Mesenchymal stem cell (in vitro differentiated cells and primary cell): ENCODE measurements at regions not wholly inside any gene's neighbourhood (a gene's known extent, or its start where the extent isn't known, plus 50 kb on each side); places are given as distances from the start of the nearest gene placed in this dataset.

Source experiments
- DNase-seq: peaks from one replicate; pipeline ENCODE4 v3.0.0-alpha.2; 2013
- H2AFZ ChIP-seq: one replicate; pipeline ENCODE4 v1.6.1; 2013; ENCODE audit warnings: low read depth, mild to moderate bottlenecking, control low read depth, inconsistent platforms, low read length, moderate library complexity
- H2AK5ac ChIP-seq: 2 replicates; pipeline ENCODE4 v1.6.1; 2013; ENCODE audit warnings: low read length, moderate library complexity, mild to moderate bottlenecking, inconsistent platforms; ENCODE audit not compliant: severe bottlenecking
- H2BK120ac ChIP-seq: one replicate; pipeline ENCODE4 v1.6.1; 2013; ENCODE audit warnings: low read depth, mild to moderate bottlenecking, inconsistent platforms, low read length, moderate library complexity
- H2BK12ac ChIP-seq, 2 experiments: one replicate each; pipeline ENCODE4 v1.6.1; 2013; ENCODE audit warnings: inconsistent platforms in 2 of 2, low read length in 2 of 2, mild to moderate bottlenecking in 2 of 2, moderate library complexity in 2 of 2, control low read depth in 1 of 2
- H2BK15ac ChIP-seq: one replicate; pipeline ENCODE4 v1.6.1; 2013; ENCODE audit warnings: mild to moderate bottlenecking, low read depth, inconsistent platforms; ENCODE audit not compliant: poor library complexity, severe bottlenecking
- H2BK5ac ChIP-seq: 2 replicates; pipeline ENCODE4 v1.6.1; 2013; ENCODE audit warnings: low read depth, mild to moderate bottlenecking, low read length, control low read depth, inconsistent platforms; ENCODE audit not compliant: poor library complexity, severe bottlenecking
- H3K14ac ChIP-seq, 2 experiments: one replicate each; pipeline ENCODE4 v1.6.1; 2013; ENCODE audit warnings: inconsistent platforms in 2 of 2, low read length in 2 of 2, control low read depth in 1 of 2, mild to moderate bottlenecking in 1 of 2, moderate library complexity in 1 of 2
- H3K18ac ChIP-seq, 2 experiments: one replicate each; pipeline ENCODE4 v1.6.1; 2013; ENCODE audit warnings: inconsistent platforms in 2 of 2, low read length in 2 of 2, control low read depth in 1 of 2, low read depth in 1 of 2, mild to moderate bottlenecking in 1 of 2
- H3K23ac ChIP-seq, 2 experiments: one replicate each; pipeline ENCODE4 v1.6.1; 2013; ENCODE audit warnings: inconsistent platforms in 2 of 2, low read length in 2 of 2, mild to moderate bottlenecking in 2 of 2, moderate library complexity in 2 of 2, control low read depth in 1 of 2
- H3K27ac ChIP-seq: 2 replicates; pipeline ENCODE4 v1.5.1; 2013; ENCODE audit warnings: mild to moderate bottlenecking, moderate library complexity, low read length, control low read depth, inconsistent platforms; ENCODE audit not compliant: poor library complexity, severe bottlenecking
- H3K27me3 ChIP-seq, 2 experiments: 2 replicates each; pipeline versions ENCODE4 v1.6.1 to v1.7.0; 2013; ENCODE audit warnings: low read length in 2 of 2, mild to moderate bottlenecking in 2 of 2, moderate library complexity in 2 of 2, control low read depth in 1 of 2, inconsistent platforms in 1 of 2; ENCODE audit not compliant: control insufficient read depth in 1 of 2, insufficient read depth in 1 of 2
- H3K36me3 ChIP-seq, 2 experiments: 2 replicates each; pipeline versions ENCODE4 v1.6.1 to v1.7.0; 2013; ENCODE audit warnings: low read length in 2 of 2, control low read depth in 1 of 2, inconsistent platforms in 1 of 2, low read depth in 1 of 2, mild to moderate bottlenecking in 1 of 2; ENCODE audit not compliant: insufficient read depth in 2 of 2, control insufficient read depth in 1 of 2
- H3K4ac ChIP-seq, 2 experiments: one replicate each; pipeline ENCODE4 v1.6.1; 2013; ENCODE audit warnings: inconsistent platforms in 2 of 2, low read length in 2 of 2, mild to moderate bottlenecking in 2 of 2, moderate library complexity in 2 of 2, control low read depth in 1 of 2, low read depth in 1 of 2
- H3K4me1 ChIP-seq: 2 replicates; pipeline ENCODE4 v1.6.1; 2013; ENCODE audit warnings: low read depth, low read length, control low read depth; ENCODE audit not compliant: control insufficient read depth, insufficient read depth
- H3K4me2 ChIP-seq: 2 replicates; pipeline ENCODE4 v1.6.1; 2013; ENCODE audit warnings: low read length, mild to moderate bottlenecking, inconsistent platforms; ENCODE audit not compliant: poor library complexity, severe bottlenecking
- H3K4me3 ChIP-seq, 2 experiments: 2 replicates each; pipeline versions ENCODE4 v1.5.1 to v1.7.0; 2013; ENCODE audit warnings: low read length in 2 of 2, mild to moderate bottlenecking in 2 of 2, control low read depth in 1 of 2, low read depth in 1 of 2; ENCODE audit not compliant: insufficient read depth in 1 of 2
- H3K79me1 ChIP-seq: replicated peaks from 2 replicates; pipeline ENCODE4 v1.6.1; 2013; ENCODE audit warnings: mild to moderate bottlenecking, control low read depth, low read length, inconsistent platforms; ENCODE audit not compliant: poor library complexity, severe bottlenecking
- H3K9ac ChIP-seq: 2 replicates; pipeline ENCODE4 v1.7.0; 2013; ENCODE audit warnings: mild to moderate bottlenecking, low read length, moderate library complexity
- H3K9me3 ChIP-seq: 2 replicates; pipeline ENCODE4 v1.7.0; 2013; ENCODE audit warnings: mild to moderate bottlenecking, low read length; ENCODE audit not compliant: control insufficient read depth
- H4K8ac ChIP-seq: one replicate; pipeline ENCODE4 v1.6.1; 2013; ENCODE audit warnings: inconsistent platforms, mild to moderate bottlenecking, low read length, moderate library complexity
- H4K91ac ChIP-seq: one replicate; pipeline ENCODE4 v1.6.1; 2013; ENCODE audit warnings: mild to moderate bottlenecking, low read length, inconsistent platforms
- WGBS: methylation state at CpG from one replicate; pipeline ENCODE4 v1.1.7; 2013; ENCODE audit warnings: mixed read lengths; 5-methylcytosine and 5-hydroxymethylcytosine counted together

DNA sequence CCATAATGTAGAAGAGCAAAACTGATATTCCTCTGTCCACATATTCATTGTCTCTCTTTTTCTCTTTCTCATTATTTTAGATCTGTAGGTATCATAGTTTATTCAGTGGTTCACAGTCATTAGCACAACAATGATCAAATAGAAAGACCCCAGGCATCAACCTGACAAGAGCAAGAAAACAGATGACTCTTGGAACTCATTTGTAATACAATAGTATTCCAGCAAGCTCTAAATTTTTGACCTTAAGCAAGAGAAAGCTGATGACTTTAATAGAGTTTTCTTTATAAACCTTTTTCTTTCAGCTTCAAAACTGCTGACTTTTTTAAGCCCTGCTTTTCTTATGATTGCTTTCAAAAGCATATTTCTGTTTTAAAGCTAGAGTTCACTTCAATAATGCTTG lies 507.5 kb upstream of the SORCS1 start:
- Histone ChIP-seq H3K79me1 (no peaks in the 10 kb centered on the region), H2BK12ac (no peak overlapping the region), H3K23ac (no peak overlapping the region), H3K9ac (no peak overlapping the region), H3K18ac (no peak overlapping the region), H3K4me1 (no peaks in the 10 kb centered on the region), H3K27me3 (no peaks in the 10 kb centered on the region), H3K27ac (no peak overlapping the region), H3K9me3 (no peaks in the 10 kb centered on the region), H4K91ac (no peak overlapping the region), H2BK15ac (no peak overlapping the region), H4K8ac (no peak overlapping the region), H3K4me3 (no peak overlapping the region), H2AFZ (no peak overlapping the region), H2BK120ac (no peak overlapping the region), H2BK5ac (no peak overlapping the region), H3K36me3 (no peaks in the 10 kb centered on the region), H3K4me2 (no peak overlapping the region), H3K4ac (no peak overlapping the region), H2AK5ac (no peak overlapping the region), H3K14ac (no peak overlapping the region)
- no peak for DNase-seq

DNA sequence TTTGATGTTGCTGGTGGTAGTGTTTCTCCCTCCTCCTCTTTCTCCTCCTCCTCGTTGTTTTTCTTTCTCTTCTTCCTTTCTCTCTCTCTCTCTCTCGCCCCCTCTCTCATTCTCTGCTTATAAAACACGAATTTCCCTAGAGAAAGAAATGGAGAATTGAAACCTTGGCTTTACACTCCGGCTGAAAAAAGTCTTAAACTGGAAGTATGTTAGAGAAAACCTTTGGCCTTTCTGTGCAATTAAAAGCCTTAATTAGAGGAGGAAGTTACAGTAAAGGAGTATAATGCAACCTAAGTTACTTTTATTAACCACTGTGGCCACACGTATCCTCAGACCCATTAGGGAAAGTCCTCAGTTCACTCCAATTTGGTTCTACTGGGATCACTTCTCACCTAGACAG lies 501.7 kb upstream of the SORCS1 start:
- Histone ChIP-seq H2AK5ac (no peak overlapping the region), H3K18ac (no peak overlapping the region)
- 80% methylated on average over 1 of the region's 5 CpGs for WGBS

DNA sequence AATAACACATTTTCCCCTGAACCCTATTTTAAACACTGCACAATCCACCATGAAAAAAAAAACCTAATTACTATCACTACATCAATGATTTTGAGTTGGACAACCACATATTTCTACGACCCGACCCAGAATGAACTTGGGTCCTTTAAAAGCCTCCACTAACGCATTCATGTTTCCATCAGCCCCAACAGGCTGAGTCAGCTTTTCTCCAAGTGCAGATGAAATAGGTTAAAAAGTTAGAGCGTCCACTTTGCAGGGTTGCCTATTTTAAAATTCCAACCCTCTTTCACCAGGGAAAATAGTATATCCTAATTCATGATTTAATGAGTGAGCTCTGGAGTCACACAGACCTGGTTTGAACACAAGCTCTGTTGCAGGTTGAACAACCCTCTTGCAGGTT lies 501.0 kb upstream of the SORCS1 start:
- Histone ChIP-seq H2BK15ac (no peak overlapping the region), H3K9ac (no peak overlapping the region)
- 78% methylated on average over 4 of the region's 4 CpGs for WGBS

More for the DNA sequence above, 501.7 kb upstream of the SORCS1 start:
- no peak overlapping the region for H3K23ac ChIP-seq
- no peak overlapping the region for H3K9ac ChIP-seq
- no peaks in the 10 kb centered on the region for H3K27me3 ChIP-seq
- H3K36me3 ChIP-seq: no peaks in the 10 kb centered on the region
- H4K8ac ChIP-seq: no peak overlapping the region
- no peak overlapping the region for H2BK12ac ChIP-seq
- H3K27ac ChIP-seq: no peak overlapping the region
- no peak overlapping the region for H2BK120ac ChIP-seq
- H3K4me3 ChIP-seq: no peak overlapping the region
- H3K4me1 ChIP-seq: no peaks in the 10 kb centered on the region
- H3K4ac ChIP-seq: no peak overlapping the region
- no peak overlapping the region for H4K91ac ChIP-seq
- DNase-seq: no peak
- no peak overlapping the region for H2BK5ac ChIP-seq
- H3K4me2 ChIP-seq: no peak overlapping the region
- H2BK15ac ChIP-seq: no peak overlapping the region
- H3K14ac ChIP-seq: no peak overlapping the region
- no peak overlapping the region for H2AFZ ChIP-seq
- no peaks in the 10 kb centered on the region for H3K79me1 ChIP-seq
- H3K9me3 ChIP-seq: no peaks in the 10 kb centered on the region

DNA sequence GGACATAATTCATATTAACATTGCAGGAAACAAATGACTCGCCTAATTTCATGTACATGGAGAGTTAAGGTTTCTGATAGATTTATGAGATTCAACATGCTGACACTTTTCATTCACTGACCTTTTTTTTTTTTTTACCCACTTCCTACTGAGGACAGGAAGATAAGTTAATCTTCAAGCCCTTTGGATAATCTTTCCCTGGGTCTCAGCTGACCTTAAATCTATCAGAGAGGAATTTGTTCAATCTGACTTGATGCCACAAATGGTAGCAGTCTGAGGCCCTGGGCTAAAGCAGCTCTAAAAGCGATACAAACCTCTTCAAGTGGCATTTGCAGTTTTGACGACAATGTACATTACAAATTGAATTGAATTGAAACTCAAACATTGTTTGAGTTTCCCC lies 493.3 kb upstream of the SORCS1 start:
- H2AFZ ChIP-seq: no peak overlapping the region
- no CpG with 5 or more reads among the region's 3 CpGs for WGBS

More for the DNA sequence above, 501.0 kb upstream of the SORCS1 start:
- Histone ChIP-seq H2AK5ac (no peak overlapping the region), H3K14ac (no peak overlapping the region), H3K36me3 (no peaks in the 10 kb centered on the region), H3K9me3 (no peaks in the 10 kb centered on the region), H3K79me1 (no peaks in the 10 kb centered on the region), H3K27me3 (no peaks in the 10 kb centered on the region), H2BK12ac (no peak overlapping the region), H3K4me1 (no peaks in the 10 kb centered on the region), H3K23ac (no peak overlapping the region), H3K4ac (no peak overlapping the region), H3K4me2 (no peak overlapping the region), H2AFZ (no peak overlapping the region), H3K27ac (no peak overlapping the region), H4K8ac (no peak overlapping the region), H2BK5ac (no peak overlapping the region), H3K4me3 (no peak overlapping the region), H2BK120ac (no peak overlapping the region), H3K18ac (no peak overlapping the region), H4K91ac (no peak overlapping the region)
- no peak for DNase-seq

More for the DNA sequence above, 493.3 kb upstream of the SORCS1 start:
- H3K79me1 ChIP-seq: no peaks in the 10 kb centered on the region
- H2BK5ac ChIP-seq: no peak overlapping the region
- H2BK15ac ChIP-seq: no peak overlapping the region
- no peaks in the 10 kb centered on the region for H3K36me3 ChIP-seq
- H3K27ac ChIP-seq: no peak overlapping the region
- no peaks in the 10 kb centered on the region for H3K27me3 ChIP-seq
- DNase-seq: no peak
- H3K4ac ChIP-seq: no peak overlapping the region
- no peak overlapping the region for H3K14ac ChIP-seq
- no peak overlapping the region for H4K8ac ChIP-seq
- H2BK120ac ChIP-seq: no peak overlapping the region
- H3K9me3 ChIP-seq: no peaks in the 10 kb centered on the region
- H3K18ac ChIP-seq: no peak overlapping the region
- no peak overlapping the region for H2AK5ac ChIP-seq
- no peaks in the 10 kb centered on the region for H3K4me1 ChIP-seq
- no peak overlapping the region for H3K4me2 ChIP-seq
- no peak overlapping the region for H3K9ac ChIP-seq
- H3K23ac ChIP-seq: no peak overlapping the region
- H4K91ac ChIP-seq: no peak overlapping the region
- H3K4me3 ChIP-seq: no peak overlapping the region
- no peak overlapping the region for H2BK12ac ChIP-seq
